Prostate gland (tissue), 2 donors: ENCODE measurements at regions not wholly inside any gene's neighbourhood (a gene's known extent, or its start where the extent isn't known, plus 50 kb on each side); places are given as distances from the start of the nearest gene placed in this dataset.

Source experiments
- CTCF ChIP-seq, 4 experiments: fragments of 200-600 bp in 2 of 4; fragments of 450-650 bp in 2 of 4; sonication (generic) in 2 of 4; IDR thresholded peaks; 1 replicate in 3 of 4; 2 replicates in 1 of 4; pipeline ENCODE4 v1.5.1; 2016 to 2019; ENCODE audit warnings: antibody characterized with exemption in 4 of 4, mild to moderate bottlenecking in 2 of 4, moderate library complexity in 2 of 4
- POLR2AphosphoS5 ChIP-seq: sonication (generic); formaldehyde crosslinking; IDR thresholded peaks from one replicate; pipeline ENCODE4 v1.6.1; 2017; ENCODE audit warnings: antibody characterized with exemption

- TF ChIP-seq POLR2AphosphoS5 (no peak), CTCF (IDR thresholded peaks at IDR 0.05) (no peak)
Measured at GRCh38 chr11:62050716-62051115, 73.1 kb upstream of the INCENP start.
